IPS-15b (cell line): ENCODE measurements at regions not wholly inside any gene's neighbourhood (a gene's known extent, or its start where the extent isn't known, plus 50 kb on each side); places are given as distances from the start of the nearest gene placed in this dataset.

Experiments used
- H3K27me3 ChIP-seq: one replicate; pipeline ENCODE4 v1.6.1; 2013; ENCODE audit warnings: low read length; ENCODE audit not compliant: control insufficient read depth, insufficient read depth
- H3K36me3 ChIP-seq: one replicate; pipeline ENCODE4 v1.6.1; 2013; ENCODE audit warnings: low read length; ENCODE audit not compliant: control insufficient read depth, insufficient read depth
- H3K4me1 ChIP-seq: one replicate; pipeline ENCODE4 v1.6.1; 2013; ENCODE audit warnings: mild to moderate bottlenecking, low read length; ENCODE audit not compliant: control insufficient read depth, insufficient read depth
- H3K4me3 ChIP-seq: one replicate; pipeline ENCODE4 v1.5.1; 2013; ENCODE audit warnings: low read depth, low read length
- H3K9ac ChIP-seq: one replicate; pipeline ENCODE4 v1.6.1; 2013; ENCODE audit warnings: low read depth, mild to moderate bottlenecking, low read length
- H3K9me3 ChIP-seq: one replicate; pipeline ENCODE4 v1.6.1; 2013; ENCODE audit warnings: mild to moderate bottlenecking, low read length; ENCODE audit not compliant: control insufficient read depth, insufficient read depth

GRCh38 chr18:75489493-75490190 is 62.1 kb upstream of the SMIM21 start:
- Histone ChIP-seq H3K9ac (no peak overlapping the region), H3K4me3 (no peak overlapping the region), H3K27me3 (no peaks in the 10 kb centered on the region), H3K9me3 (no peaks in the 10 kb centered on the region), H3K4me1 (no peaks in the 10 kb centered on the region), H3K36me3 (no peaks in the 10 kb centered on the region)

GRCh38 chr18:75483662-75484061 is 56.2 kb upstream of the SMIM21 start:
- Histone ChIP-seq H3K27me3 (no peaks in the 10 kb centered on the region), H3K4me3 (no peak overlapping the region), H3K9me3 (no peaks in the 10 kb centered on the region), H3K9ac (no peak overlapping the region), H3K4me1 (no peaks in the 10 kb centered on the region), H3K36me3 (no peaks in the 10 kb centered on the region)

DNA sequence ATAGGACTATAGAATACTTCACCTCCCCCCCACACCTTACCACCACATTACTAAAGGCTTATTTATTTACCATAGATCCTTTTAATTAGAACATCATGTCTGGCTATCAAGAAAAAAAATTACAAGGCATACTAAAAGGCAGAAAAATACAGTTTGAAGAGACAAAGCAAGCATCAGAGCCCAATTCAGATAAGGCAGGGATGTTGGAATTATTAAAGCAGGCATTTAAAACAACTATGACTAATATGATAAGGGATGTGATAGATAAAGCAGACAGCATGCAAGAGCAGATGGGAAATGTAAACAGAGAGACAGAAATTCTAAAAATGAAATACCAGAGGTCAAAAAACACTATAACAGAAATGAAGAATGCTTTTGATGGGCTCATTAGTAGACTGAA is 55.4 kb upstream of the SMIM21 start:
- Histone ChIP-seq H3K9me3 (no peaks in the 10 kb centered on the region), H3K27me3 (no peaks in the 10 kb centered on the region), H3K4me3 (no peak overlapping the region), H3K9ac (no peak overlapping the region), H3K4me1 (no peaks in the 10 kb centered on the region), H3K36me3 (no peaks in the 10 kb centered on the region)

- H3K36me3 ChIP-seq: no peaks in the 10 kb centered on the region
- H3K4me1 ChIP-seq: peaks cover 1% of the 10 kb centered on the region
- H3K4me3 ChIP-seq: no peak overlapping the region
Measured at GRCh38 chr18:75480487-75480886, 53.0 kb upstream of the SMIM21 start.

GRCh38 chr18:75478996-75479880 is 51.7 kb upstream of the SMIM21 start:
- Histone ChIP-seq H3K36me3 (no peaks in the 10 kb centered on the region), H3K27me3 (no peaks in the 10 kb centered on the region), H3K9ac (no peak overlapping the region), H3K4me1 (peaks cover 3% of the 10 kb centered on the region), H3K4me3 (no peak overlapping the region), H3K9me3 (no peaks in the 10 kb centered on the region)

More at GRCh38 chr18:75480487-75480886, 53.0 kb upstream of the SMIM21 start:
- no peak overlapping the region for H3K9ac ChIP-seq
- no peaks in the 10 kb centered on the region for H3K27me3 ChIP-seq
- no peaks in the 10 kb centered on the region for H3K9me3 ChIP-seq

DNA sequence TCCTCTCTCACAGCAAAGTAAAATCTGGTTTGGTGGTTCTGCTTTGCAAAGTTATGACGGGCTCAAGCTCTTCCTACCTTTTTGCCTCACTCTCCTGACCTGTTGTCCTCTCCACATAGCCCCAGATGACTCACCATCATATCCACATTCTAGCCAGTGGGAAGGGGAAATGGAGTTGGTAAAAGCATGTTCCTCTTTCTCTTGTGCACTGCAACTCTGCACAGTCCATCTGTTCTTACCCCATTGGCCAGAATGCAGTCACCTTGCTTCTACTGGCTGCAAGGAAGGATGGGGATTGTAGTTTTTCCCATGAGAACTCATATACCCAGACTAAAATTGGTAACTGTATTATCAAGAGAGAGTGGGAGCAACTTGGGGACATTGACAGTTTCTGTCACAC is 50.4 kb upstream of the SMIM21 start:
- Histone ChIP-seq H3K4me1 (peaks cover 3% of the 10 kb centered on the region), H3K27me3 (no peaks in the 10 kb centered on the region), H3K9ac (no peak overlapping the region), H3K9me3 (no peaks in the 10 kb centered on the region), H3K4me3 (no peak overlapping the region), H3K36me3 (no peaks in the 10 kb centered on the region)
